H9 (cell line): ENCODE measurements at regions not wholly inside any gene's neighbourhood (a gene's known extent, or its start where the extent isn't known, plus 50 kb on each side); places are given as distances from the start of the nearest gene placed in this dataset.

Experiments used
- DNase-seq: peaks from one replicate; pipeline ENCODE4 v3.0.0-alpha.2; 2017
- H2AFZ ChIP-seq: one replicate; pipeline ENCODE4 v1.6.1; 2013; ENCODE audit warnings: mild to moderate bottlenecking, low read length, control low read depth, moderate library complexity
- H2AK5ac ChIP-seq: 2 replicates; pipeline ENCODE4 v1.6.1; 2013; ENCODE audit warnings: low read length, control low read depth, mixed read lengths; ENCODE audit not compliant: insufficient read length
- H2BK120ac ChIP-seq: one replicate; pipeline ENCODE4 v1.6.1; 2013; ENCODE audit warnings: low read depth, mild to moderate bottlenecking, low read length, control low read depth, inconsistent platforms; ENCODE audit not compliant: poor library complexity, severe bottlenecking
- H2BK12ac ChIP-seq: 2 replicates; pipeline ENCODE4 v1.6.1; 2013; ENCODE audit warnings: low read length, control low read depth, mixed read lengths, low read depth; ENCODE audit not compliant: insufficient read length
- H2BK15ac ChIP-seq: 2 replicates; pipeline ENCODE4 v1.6.1; 2013; ENCODE audit warnings: low read depth, low read length, control low read depth
- H2BK20ac ChIP-seq: one replicate; pipeline ENCODE4 v1.6.1; 2013; ENCODE audit warnings: low read depth, mild to moderate bottlenecking, low read length, control low read depth, inconsistent platforms; ENCODE audit not compliant: poor library complexity, severe bottlenecking
- H2BK5ac ChIP-seq: 2 replicates; pipeline ENCODE4 v1.6.1; 2013; ENCODE audit warnings: low read length, control low read depth, mixed read lengths; ENCODE audit not compliant: insufficient read length
- H3K14ac ChIP-seq: 2 replicates; pipeline ENCODE4 v1.6.1; 2013; ENCODE audit warnings: low read length, control low read depth; ENCODE audit not compliant: insufficient read depth
- H3K18ac ChIP-seq: 2 replicates; pipeline ENCODE4 v1.6.1; 2013; ENCODE audit warnings: low read depth, mild to moderate bottlenecking, mixed read lengths, low read length, control low read depth; ENCODE audit not compliant: insufficient read length
- H3K23ac ChIP-seq: 2 replicates; pipeline ENCODE4 v1.6.1; 2013; ENCODE audit warnings: low read length, control low read depth, mixed read lengths, low read depth; ENCODE audit not compliant: insufficient read length
- H3K23me2 ChIP-seq: 2 replicates; pipeline ENCODE4 v1.6.1; 2013; ENCODE audit warnings: low read depth, mild to moderate bottlenecking, mixed read lengths, low read length, control low read depth; ENCODE audit not compliant: insufficient read length, poor library complexity, severe bottlenecking
- H3K27ac ChIP-seq: 2 replicates; pipeline ENCODE4 v1.5.1; 2013; ENCODE audit warnings: low read length, control low read depth, mixed read lengths, low read depth; ENCODE audit not compliant: insufficient read length
- H3K27me3 ChIP-seq: 2 replicates; pipeline ENCODE4 v1.6.1; 2013; ENCODE audit warnings: low read length, control low read depth, inconsistent platforms; ENCODE audit not compliant: insufficient read depth
- H3K4ac ChIP-seq: 2 replicates; pipeline ENCODE4 v1.6.1; 2013; ENCODE audit warnings: low read depth, mild to moderate bottlenecking, control low read depth, inconsistent platforms, low read length, moderate library complexity
- H3K4me1 ChIP-seq: 2 replicates; pipeline ENCODE4 v1.6.1; 2013; ENCODE audit warnings: low read length, control low read depth, inconsistent platforms; ENCODE audit not compliant: insufficient read depth
- H3K4me2 ChIP-seq: 2 replicates; pipeline ENCODE4 v1.6.1; 2013; ENCODE audit warnings: low read length, control low read depth, mixed read lengths; ENCODE audit not compliant: insufficient read length, insufficient read depth
- H3K56ac ChIP-seq: 2 replicates; pipeline ENCODE4 v1.6.1; 2013; ENCODE audit warnings: low read depth, mild to moderate bottlenecking, mixed read lengths, low read length, control low read depth; ENCODE audit not compliant: insufficient read length
- H3K79me1 ChIP-seq: 2 replicates; pipeline ENCODE4 v1.6.1; 2013; ENCODE audit warnings: low read depth, mild to moderate bottlenecking, moderate library complexity, low read length, control low read depth, inconsistent platforms; ENCODE audit not compliant: insufficient read depth, poor library complexity, severe bottlenecking
- H3K79me2 ChIP-seq: 2 replicates; pipeline ENCODE4 v1.6.1; 2013; ENCODE audit warnings: low read length, control low read depth, inconsistent platforms; ENCODE audit not compliant: insufficient read depth
- H3K9ac ChIP-seq: 2 replicates; pipeline ENCODE4 v1.6.1; 2013; ENCODE audit warnings: low read length, control low read depth, mixed read lengths; ENCODE audit not compliant: insufficient read length; ENCODE audit errors: extremely low read depth
- H3K9me3 ChIP-seq: one replicate; pipeline ENCODE4 v1.6.1; 2013; ENCODE audit warnings: low read depth, low read length, inconsistent platforms; ENCODE audit not compliant: control insufficient read depth
- H3T11ph ChIP-seq: one replicate; pipeline ENCODE4 v1.6.1; 2013; ENCODE audit warnings: mild to moderate bottlenecking, low read length, control low read depth, inconsistent platforms
- H4K20me1 ChIP-seq: one replicate; pipeline ENCODE4 v1.6.1; 2013; ENCODE audit not compliant: control insufficient read depth, insufficient read length, insufficient read depth
- H4K5ac ChIP-seq: 2 replicates; pipeline ENCODE4 v1.6.1; 2013; ENCODE audit warnings: low read depth, mild to moderate bottlenecking, mixed read lengths, low read length, control low read depth; ENCODE audit not compliant: insufficient read length
- H4K8ac ChIP-seq: replicated peaks from 2 replicates; pipeline ENCODE4 v1.6.1; 2013; ENCODE audit warnings: low read length, control low read depth, mixed read lengths, low read depth; ENCODE audit not compliant: insufficient read length
- H4K91ac ChIP-seq: 2 replicates; pipeline ENCODE4 v1.6.1; 2013; ENCODE audit warnings: low read depth, mild to moderate bottlenecking, moderate library complexity, mixed read lengths, low read length, control low read depth; ENCODE audit not compliant: insufficient read length
- H3K27ac Mint-ChIP-seq, 3 experiments: 2 replicates in 2 of 3; 3 replicates in 1 of 3; pipeline ENCODE4 v1.8.0; 2020 to 2021; ENCODE audit warnings: mixed read lengths in 3 of 3, mild to moderate bottlenecking in 1 of 3, moderate library complexity in 1 of 3
- H3K27me3 Mint-ChIP-seq: 2 replicates; pipeline ENCODE4 v1.8.0; 2021; ENCODE audit warnings: low read depth, mild to moderate bottlenecking, moderate library complexity, mixed read lengths
- H3K36me3 Mint-ChIP-seq, 3 experiments: 2 replicates in 2 of 3; 3 replicates in 1 of 3; pipeline ENCODE4 v1.8.0; 2020 to 2021; ENCODE audit warnings: low read depth in 3 of 3, mixed read lengths in 3 of 3; ENCODE audit not compliant: insufficient read depth in 1 of 3
- H3K4me1 Mint-ChIP-seq, 2 experiments: 2 replicates each; pipeline ENCODE4 v1.8.0; 2020; ENCODE audit warnings: mixed read lengths in 2 of 2
- H3K4me3 Mint-ChIP-seq, 2 experiments: 2 replicates in 1 of 2; 3 replicates in 1 of 2; pipeline ENCODE4 v1.8.0; 2020 to 2021; ENCODE audit warnings: mild to moderate bottlenecking in 2 of 2, mixed read lengths in 2 of 2, moderate library complexity in 1 of 2
- H3K9me3 Mint-ChIP-seq, 2 experiments: 2 replicates in 1 of 2; 3 replicates in 1 of 2; pipeline ENCODE4 v1.8.0; 2020; ENCODE audit warnings: mild to moderate bottlenecking in 2 of 2, mixed read lengths in 2 of 2, moderate library complexity in 1 of 2
- WGBS: extraction: QIAGEN DNeasy Blood & Tissue Kit; methylation state at CpG from one replicate; pipeline ENCODE4 v1.1.7; 2013; ENCODE audit warnings: missing lambda C conversion rate, low lambda C conversion rate, mixed read lengths; ENCODE audit not compliant: insufficient read length; ENCODE audit errors: extremely low coverage; 5-methylcytosine and 5-hydroxymethylcytosine counted together
- TF ChIP-seq, protein P1 (sequence below): fragments of 200-600 bp; sonication (generic); conservative IDR thresholded peaks from 3 replicates; pipeline ENCODE4 v1.8.0; 2021; ENCODE audit warnings: antibody characterized with exemption, mild to moderate bottlenecking

DNA sequence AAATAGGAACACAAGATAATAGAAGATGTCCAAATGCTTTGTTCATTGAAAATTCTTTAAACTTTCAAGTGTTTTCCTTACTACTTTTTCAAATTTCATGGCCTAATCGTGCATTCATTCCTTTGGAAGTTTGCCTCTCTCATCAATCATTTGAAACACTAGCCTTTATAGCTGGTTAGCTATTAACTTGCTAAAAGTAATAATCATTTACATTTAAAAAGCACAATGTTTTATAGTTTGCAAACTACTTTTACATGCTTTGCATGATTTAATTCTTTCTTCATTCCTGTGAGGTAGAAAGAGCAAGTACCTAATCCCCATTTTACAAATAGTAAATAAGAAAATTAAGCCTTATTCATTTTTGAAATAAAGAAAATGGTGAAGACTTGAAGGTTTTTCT is 137.4 kb upstream of the SLC7A14 start:
- peaks cover 2 to 7% of the 10 kb centered on the region in 2 experiments; a peak in 4 of 5 replicates for H3K9me3 Mint-ChIP-seq

More for the DNA sequence above, 137.4 kb upstream of the SLC7A14 start:
- Histone ChIP-seq H3K79me1 (no peaks in the 10 kb centered on the region), H4K20me1 (no peaks in the 10 kb centered on the region), H2AK5ac (no peak overlapping the region), H4K91ac (no peak overlapping the region), H3K18ac (no peak overlapping the region), H3K9me3 (no peaks in the 10 kb centered on the region), H3K14ac (no peak overlapping the region), H3K56ac (no peak overlapping the region), H4K5ac (no peak overlapping the region), H3K79me2 (no peaks in the 10 kb centered on the region), H2BK12ac (no peak overlapping the region), H3T11ph (no peak overlapping the region), H2BK20ac (no peak overlapping the region), H2BK120ac (no peak overlapping the region), H3K27me3 (no peaks in the 10 kb centered on the region), H2AFZ (no peak overlapping the region), H3K23ac (no peak overlapping the region), H2BK5ac (no peak overlapping the region), H3K23me2 (no peaks in the 10 kb centered on the region), H2BK15ac (no peak overlapping the region), H4K8ac (no peak overlapping the region), H3K9ac (no peak overlapping the region), H3K4ac (no peak overlapping the region), H3K27ac (no peak overlapping the region), H3K4me2 (no peak overlapping the region), H3K4me1 (no peaks in the 10 kb centered on the region)
- Mint-ChIP-seq H3K27me3 (no peaks in the 10 kb centered on the region), H3K27ac (no peak overlapping the region), H3K4me3 (no peak overlapping the region), H3K4me1 (peaks cover 0 to 11% of the 10 kb centered on the region in 2 experiments; a peak in 2 of 4 replicates), H3K36me3 (peaks cover 0 to 2% (median 0%) of the 10 kb centered on the region in 3 experiments; a peak in 2 of 7 replicates)
- DNase-seq = no peak
- no CpG with 5 or more reads among the region's 1 CpG for WGBS
- TF ChIP-seq, protein P1, sequence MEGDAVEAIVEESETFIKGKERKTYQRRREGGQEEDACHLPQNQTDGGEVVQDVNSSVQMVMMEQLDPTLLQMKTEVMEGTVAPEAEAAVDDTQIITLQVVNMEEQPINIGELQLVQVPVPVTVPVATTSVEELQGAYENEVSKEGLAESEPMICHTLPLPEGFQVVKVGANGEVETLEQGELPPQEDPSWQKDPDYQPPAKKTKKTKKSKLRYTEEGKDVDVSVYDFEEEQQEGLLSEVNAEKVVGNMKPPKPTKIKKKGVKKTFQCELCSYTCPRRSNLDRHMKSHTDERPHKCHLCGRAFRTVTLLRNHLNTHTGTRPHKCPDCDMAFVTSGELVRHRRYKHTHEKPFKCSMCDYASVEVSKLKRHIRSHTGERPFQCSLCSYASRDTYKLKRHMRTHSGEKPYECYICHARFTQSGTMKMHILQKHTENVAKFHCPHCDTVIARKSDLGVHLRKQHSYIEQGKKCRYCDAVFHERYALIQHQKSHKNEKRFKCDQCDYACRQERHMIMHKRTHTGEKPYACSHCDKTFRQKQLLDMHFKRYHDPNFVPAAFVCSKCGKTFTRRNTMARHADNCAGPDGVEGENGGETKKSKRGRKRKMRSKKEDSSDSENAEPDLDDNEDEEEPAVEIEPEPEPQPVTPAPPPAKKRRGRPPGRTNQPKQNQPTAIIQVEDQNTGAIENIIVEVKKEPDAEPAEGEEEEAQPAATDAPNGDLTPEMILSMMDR = no peak
